GM18505 (cell line): ENCODE measurements at regions not wholly inside any gene's neighbourhood (a gene's known extent, or its start where the extent isn't known, plus 50 kb on each side); places are given as distances from the start of the nearest gene placed in this dataset.

ENCODE experiments used
- ATAC-seq: cut with Tn5 transposase; IDR thresholded peaks from one replicate; pipeline ENCODE4 v1.9.1; 2021; ENCODE audit not compliant: unreplicated experiment
- POLR2A ChIP-seq: IDR thresholded peaks from 4 replicates; pipeline ENCODE4 v1.6.1; 2011; ENCODE audit warnings: borderline replicate concordance; ENCODE audit not compliant: insufficient read depth, insufficient read length; ENCODE audit errors: extremely low read depth

DNA sequence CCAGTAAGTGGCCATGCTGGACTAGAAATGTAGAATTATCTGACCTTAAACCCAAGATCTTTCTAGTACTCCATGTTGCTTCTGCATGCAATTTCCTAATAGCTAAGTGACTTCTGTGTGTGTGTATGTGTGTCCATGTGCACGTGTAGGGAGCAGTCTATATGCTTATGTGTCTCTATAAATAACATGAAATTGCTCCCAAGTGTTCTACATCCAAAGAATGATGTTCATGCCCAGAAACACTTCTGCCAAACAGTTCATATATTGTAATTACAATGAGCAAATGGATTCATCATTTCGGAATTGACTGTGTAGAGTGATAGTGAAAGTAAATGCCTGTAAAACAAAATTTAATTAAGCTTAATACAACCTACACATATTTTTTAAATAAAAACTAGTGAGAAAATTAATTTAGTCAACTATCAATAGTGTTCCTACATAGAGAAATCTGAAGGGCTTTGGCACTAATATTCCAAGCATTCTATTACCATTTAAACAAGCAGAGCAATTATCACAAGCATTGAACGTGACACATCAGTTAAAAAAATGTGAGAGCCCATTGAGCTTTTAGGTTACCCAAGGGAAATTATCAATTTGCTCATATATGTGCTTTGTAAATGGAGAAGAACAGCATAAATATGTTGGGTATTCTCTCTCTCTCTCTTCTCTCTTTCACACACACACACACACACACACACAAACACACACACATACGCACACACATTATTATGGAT is 1067.4 kb downstream of the CNTNAP5 start:
- no peak for ATAC-seq
- no peak for TF ChIP-seq POLR2A

DNA sequence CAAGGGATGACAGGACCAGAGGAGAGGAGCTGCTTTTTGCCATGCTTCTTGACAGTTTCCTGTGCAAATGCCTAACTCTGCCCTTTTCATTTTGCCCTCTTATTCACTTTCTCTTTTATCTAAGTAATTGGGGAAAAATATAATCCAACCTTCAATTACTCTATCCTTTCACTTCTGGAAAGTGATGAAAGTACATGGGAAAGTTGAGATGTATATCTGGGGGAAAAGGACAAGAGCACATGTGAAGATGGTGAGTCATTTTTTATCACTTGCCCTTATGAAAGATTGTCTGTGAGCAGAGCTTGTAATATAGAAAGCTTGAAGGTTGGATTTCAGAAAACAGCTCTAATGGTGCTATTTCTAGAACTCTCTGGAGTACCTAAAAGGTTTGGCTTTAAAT is 1070.7 kb downstream of the CNTNAP5 start:
- ATAC-seq: no peak
- no peak for TF ChIP-seq POLR2A

DNA sequence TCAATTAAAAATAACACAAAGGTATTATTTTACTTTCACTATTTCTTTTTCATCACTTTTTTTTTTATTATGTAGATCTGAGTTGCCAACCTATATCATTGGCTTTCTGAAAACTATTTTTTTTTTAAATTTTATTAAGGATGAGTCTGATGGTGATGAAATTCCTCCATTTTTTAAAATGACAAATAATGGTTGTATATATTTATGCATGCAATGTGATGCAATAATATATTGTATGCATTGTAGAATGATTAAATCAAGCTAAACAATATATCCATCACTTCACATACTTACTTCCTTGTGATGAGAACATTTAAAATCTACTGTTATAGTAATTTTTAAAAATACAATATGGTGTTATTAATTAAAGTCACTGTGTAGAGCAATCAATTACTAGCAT is 1081.6 kb downstream of the CNTNAP5 start:
- ATAC-seq: no peak
- TF ChIP-seq POLR2A: no peak

DNA sequence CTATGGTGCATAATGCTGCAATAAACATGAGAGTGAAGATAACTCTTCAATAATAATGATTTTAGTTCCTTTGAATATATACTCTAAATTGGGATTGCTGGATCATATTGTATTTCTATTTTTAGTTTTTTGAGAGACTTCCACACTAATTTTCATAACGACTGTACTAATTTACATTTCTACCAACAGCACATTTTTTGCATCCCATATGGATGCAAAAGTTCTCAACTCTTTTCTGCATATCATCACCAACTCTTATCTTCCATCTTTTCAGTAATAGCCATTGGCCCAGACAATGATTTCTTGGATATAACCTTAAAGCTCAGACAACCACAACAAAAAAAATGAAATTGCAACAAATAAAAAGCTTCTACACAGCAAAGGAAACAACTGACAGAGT is 1082.4 kb downstream of the CNTNAP5 start:
- ATAC-seq: no peak
- no peak for TF ChIP-seq POLR2A

DNA sequence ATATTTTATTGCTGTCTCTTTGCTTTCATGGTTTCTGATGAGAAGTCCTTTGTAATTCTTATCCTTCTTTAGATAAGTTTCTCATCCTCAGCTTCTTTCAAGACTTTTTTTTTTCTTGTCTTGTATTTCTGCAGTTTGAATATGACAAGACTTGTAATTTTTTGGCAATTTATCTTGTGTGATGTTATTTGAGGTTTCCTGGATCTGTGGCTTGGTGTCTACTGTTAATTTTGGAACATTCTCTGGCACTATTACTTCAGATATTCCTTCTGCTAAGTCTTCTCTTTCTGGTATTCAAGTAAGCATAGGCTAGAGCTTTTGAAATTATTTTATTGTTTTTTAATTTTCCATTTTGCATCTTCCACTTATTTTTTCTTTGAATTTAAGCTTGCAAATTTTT is 1083.2 kb downstream of the CNTNAP5 start:
- TF ChIP-seq POLR2A: no peak
- no peak for ATAC-seq

DNA sequence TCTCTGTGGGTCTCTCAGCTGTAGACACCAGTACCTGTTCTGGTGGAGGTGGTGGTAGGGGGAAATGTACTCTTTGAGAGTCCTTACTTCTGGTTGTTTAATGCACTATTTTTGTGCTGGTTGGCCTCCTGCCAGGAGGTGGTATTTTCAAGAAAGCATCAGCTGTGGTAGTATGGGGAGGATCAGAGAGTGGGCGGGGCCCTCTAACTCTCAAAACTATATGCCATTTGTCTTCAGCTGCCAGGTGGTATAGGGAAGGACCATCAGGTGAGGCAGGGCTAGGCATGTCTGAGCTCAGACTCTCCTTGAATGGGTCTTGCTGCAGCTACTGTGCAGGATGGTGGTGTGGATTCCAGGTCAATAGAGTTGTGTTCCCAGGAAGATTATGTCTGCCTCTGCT is 1100.8 kb downstream of the CNTNAP5 start:
- no peak for ATAC-seq
- no peak for TF ChIP-seq POLR2A

DNA sequence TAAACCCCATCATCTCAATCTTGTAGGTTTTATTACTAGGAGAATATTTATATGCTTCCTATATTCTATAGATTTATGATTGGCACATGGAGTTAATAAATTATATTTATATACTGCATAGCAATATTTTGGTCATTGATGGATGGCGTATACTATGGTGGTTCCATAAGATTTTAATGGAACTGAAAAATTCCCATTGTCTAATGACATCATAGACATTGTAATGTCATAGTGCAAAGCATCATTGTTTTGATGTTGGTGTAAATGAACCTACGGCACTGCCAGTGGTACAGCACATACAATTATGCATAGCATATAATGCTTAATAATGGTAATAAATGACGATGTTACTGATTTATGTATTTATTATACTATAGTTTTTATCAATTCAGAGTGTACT is 1135.9 kb downstream of the CNTNAP5 start:
- no peak for ATAC-seq
- no peak for TF ChIP-seq POLR2A

DNA sequence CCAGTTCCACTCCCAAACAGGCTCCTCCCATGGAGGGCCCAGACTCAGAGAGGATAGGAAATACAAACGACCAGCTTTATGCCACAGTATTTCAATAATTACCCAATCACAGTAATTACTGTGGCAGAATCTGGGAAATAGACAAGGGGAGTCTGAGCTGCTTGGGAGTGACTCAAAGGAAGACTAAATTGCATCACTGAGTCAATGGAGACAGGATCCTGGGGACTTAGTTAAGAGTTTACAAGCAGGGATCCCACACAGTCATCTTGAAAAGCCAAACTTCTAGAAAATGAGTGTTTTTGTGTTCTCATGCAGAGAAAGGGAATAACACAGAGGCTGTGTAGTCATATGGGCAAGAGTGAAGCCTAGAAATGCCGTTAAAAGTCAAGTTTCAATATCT is 1142.1 kb downstream of the CNTNAP5 start:
- ATAC-seq: no peak
- TF ChIP-seq POLR2A: no peak

DNA sequence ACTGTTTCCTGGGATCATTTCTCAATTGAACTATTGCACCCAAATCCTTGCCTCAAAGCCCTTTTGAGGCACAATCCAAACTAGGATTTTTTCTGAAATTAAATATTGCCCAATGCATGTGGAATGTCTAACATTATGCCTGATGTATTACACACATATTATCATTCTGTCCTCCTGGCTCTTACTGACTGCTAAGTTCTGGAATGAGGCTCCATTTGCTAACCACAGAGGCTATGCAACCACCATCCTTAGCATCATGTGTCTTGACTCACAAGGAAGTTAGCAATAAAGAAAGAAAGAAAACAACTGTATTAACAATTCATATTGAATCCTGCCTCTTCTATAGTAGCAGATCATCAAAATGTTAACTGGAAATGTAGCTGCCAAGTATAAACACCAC is 1142.7 kb downstream of the CNTNAP5 start:
- no peak for ATAC-seq
- no peak for TF ChIP-seq POLR2A

DNA sequence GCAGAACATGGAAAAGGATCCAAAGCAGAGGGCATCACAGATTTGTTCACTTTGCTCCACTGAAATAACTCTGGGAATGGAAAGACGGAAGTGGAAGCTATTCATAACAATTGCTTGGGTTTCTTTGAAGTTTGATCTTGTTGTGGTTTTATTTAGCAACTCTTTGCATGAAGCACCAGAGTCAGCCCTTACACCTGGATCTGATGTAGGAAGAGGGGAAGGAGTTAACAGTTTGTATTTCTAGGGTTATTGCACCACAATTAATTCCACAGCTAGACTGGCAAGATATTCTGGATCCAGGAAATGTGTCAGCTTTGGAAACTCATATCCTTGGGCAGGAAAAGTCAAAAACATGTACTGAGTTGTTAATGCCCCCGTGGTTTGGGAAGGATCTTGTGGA is 1143.4 kb downstream of the CNTNAP5 start:
- no peak for ATAC-seq
- no peak for TF ChIP-seq POLR2A

DNA sequence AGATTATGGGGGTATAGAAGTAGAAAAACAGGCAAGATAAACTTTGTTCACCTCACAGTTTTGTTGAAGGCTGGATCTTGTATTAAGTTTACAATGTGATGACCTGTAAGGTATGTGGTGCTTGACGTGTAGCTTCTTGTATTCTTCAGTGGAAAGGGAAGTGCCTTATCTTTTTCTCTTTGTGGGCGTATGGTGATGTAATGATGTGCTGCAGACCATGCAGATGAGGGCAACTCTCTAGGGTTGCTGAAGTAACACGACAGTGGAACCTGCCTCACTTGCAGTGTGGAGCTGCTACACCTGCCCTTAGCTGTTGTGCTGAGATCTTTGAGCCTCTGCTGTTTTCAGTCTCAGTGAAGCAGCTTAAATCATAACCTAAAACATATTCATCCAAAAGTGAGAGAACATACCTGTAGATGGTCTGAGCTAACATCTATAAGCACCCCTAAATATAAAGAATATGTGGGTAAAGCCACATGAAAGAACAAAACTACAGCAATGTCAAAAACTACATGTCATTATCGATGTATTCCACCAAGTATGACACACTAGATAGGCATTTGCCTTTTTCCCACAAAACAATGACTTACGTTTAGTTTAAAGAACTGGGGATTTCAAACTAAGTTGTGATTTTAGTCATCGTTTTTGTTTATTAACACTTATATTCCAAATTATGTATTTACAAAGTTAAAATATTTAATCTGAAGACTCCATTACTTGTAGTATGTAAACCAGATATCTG is 1144.1 kb downstream of the CNTNAP5 start:
- no peak for ATAC-seq
- no peak for TF ChIP-seq POLR2A

DNA sequence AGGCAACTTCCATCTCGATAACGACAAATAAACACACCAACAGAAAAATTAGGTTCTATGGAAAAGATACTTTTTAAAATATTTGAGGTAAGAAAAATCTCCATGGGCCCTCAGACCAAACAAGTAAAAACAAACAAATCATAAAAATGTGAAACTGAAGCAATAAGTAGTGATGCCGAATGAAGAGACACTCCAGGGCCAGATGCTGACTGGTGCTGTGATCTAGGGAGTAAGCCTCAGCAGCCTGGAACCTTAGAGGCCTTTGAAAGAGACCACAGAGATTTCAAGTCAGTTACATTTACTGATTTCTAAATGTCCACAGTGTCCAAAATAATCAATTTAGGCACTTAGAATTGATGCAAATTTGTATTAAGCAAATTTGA is 1144.7 kb downstream of the CNTNAP5 start:
- TF ChIP-seq POLR2A: no peak
- no peak for ATAC-seq

DNA sequence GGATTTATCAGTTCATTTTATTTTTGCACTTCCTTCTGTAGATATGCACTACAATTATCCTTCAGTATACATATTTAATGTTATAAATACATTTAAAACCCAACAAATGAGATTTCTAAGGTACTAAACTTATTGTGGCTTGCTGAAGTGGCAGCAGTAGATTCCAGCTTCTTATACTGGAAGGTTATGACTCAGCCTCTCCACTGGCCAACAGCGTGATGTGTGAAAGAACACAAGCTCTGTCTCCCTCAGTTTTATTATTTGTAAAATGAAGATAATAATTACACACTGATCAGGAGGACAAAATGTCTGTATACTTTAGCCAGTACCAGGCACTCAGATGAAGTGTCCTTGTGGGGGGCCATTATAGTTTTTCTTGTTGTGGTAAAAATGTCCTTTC is 1147.1 kb downstream of the CNTNAP5 start:
- ATAC-seq: no peak

DNA sequence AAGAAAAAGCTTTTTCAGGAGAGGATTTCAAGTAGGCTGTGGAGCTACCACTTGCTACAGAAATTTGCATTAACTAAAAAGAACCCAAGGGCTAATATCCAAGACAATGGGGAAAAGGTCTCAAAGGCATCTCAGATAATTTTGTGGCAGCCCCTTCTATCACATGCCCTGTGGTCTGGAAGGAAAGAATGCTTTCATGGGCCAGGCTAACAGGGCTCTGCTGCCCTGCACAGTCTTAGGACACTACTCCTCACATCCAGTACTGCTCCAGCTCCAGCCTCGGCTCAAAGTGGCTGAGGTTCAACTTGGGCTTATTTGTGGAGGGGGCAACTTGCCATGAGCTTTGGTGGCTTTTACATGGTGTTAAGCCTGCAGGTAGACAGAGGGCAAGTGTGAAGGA is 1150.3 kb downstream of the CNTNAP5 start:
- no peak for ATAC-seq
- no peak for TF ChIP-seq POLR2A

More for the DNA sequence above, 1147.1 kb downstream of the CNTNAP5 start:
- no peak for TF ChIP-seq POLR2A
